Fibroblast of lung (primary cell): ENCODE measurements at regions not wholly inside any gene's neighbourhood (a gene's known extent, or its start where the extent isn't known, plus 50 kb on each side); places are given as distances from the start of the nearest gene placed in this dataset.

Source experiments
- DNase-seq, 2 donors: peaks; one replicate each; pipeline versions ENCODE4 v3.0.0 to v3.0.0-alpha.2; 2010; ENCODE audit warnings: low read depth in 2 of 2
- H2AFZ ChIP-seq: 2 replicates; pipeline ENCODE4 v1.5.1; 2012; ENCODE audit warnings: low read length, control low read depth, inconsistent platforms
- H3K27ac ChIP-seq: 2 replicates; pipeline ENCODE4 v1.5.1; 2011; ENCODE audit warnings: low read length, control low read depth; ENCODE audit not compliant: insufficient read depth
- H3K27me3 ChIP-seq: 2 replicates; pipeline ENCODE4 v1.5.1; 2011; ENCODE audit warnings: mild to moderate bottlenecking, low read length; ENCODE audit not compliant: control insufficient read depth, insufficient read depth
- H3K36me3 ChIP-seq: 2 replicates; pipeline ENCODE4 v1.5.1; 2011; ENCODE audit warnings: low read length; ENCODE audit not compliant: control insufficient read depth, insufficient read depth
- H3K4me1 ChIP-seq: 2 replicates; pipeline ENCODE4 v1.5.1; 2011; ENCODE audit warnings: low read length; ENCODE audit not compliant: control insufficient read depth, insufficient read depth; ENCODE audit errors: extremely low read depth
- H3K4me2 ChIP-seq: 2 replicates; pipeline ENCODE4 v1.5.1; 2011; ENCODE audit warnings: low read length, control low read depth; ENCODE audit not compliant: insufficient read depth; ENCODE audit errors: extremely low read depth
- H3K4me3 ChIP-seq, 4 experiments: fragments of 200-600 bp in 1 of 4; sonication (generic) in 1 of 4; replicated peaks in 1 of 4; 2 replicates each; pipeline ENCODE4 v1.5.1; 2011 to 2016; ENCODE audit warnings: low read length in 4 of 4, low read depth in 3 of 4, mild to moderate bottlenecking in 3 of 4, control low read depth in 2 of 4, inconsistent platforms in 1 of 4, mixed read lengths in 1 of 4; ENCODE audit not compliant: insufficient read depth in 1 of 4; ENCODE audit errors: control extremely low read depth in 1 of 4
- H3K79me2 ChIP-seq: 2 replicates; pipeline ENCODE4 v1.5.1; 2012; ENCODE audit warnings: mild to moderate bottlenecking, low read length, inconsistent platforms; ENCODE audit not compliant: control insufficient read depth, insufficient read depth
- H3K9ac ChIP-seq: 2 replicates; pipeline ENCODE4 v1.5.1; 2011; ENCODE audit warnings: mild to moderate bottlenecking, low read length, control low read depth; ENCODE audit not compliant: insufficient read depth
- H3K9me3 ChIP-seq: 2 replicates; pipeline ENCODE4 v1.5.1; 2012; ENCODE audit warnings: low read depth, low read length; ENCODE audit not compliant: control insufficient read depth, insufficient read depth
- H4K20me1 ChIP-seq: 2 replicates; pipeline ENCODE4 v1.5.1; 2011; ENCODE audit warnings: low read length; ENCODE audit not compliant: control insufficient read depth, insufficient read depth; ENCODE audit errors: extremely low read depth
- EZH2 ChIP-seq: IDR thresholded peaks from 2 replicates; pipeline ENCODE4 v1.5.1; 2012; ENCODE audit warnings: low read length, control low read depth, mild to moderate bottlenecking; ENCODE audit errors: missing control alignments
- TF ChIP-seq, protein P1 (sequence below), 2 donors: IDR thresholded peaks in 1 of 2; conservative IDR thresholded peaks in 1 of 2; 1 replicate in 1 of 2; 2 replicates in 1 of 2; pipeline ENCODE4 v1.5.1; 2011 to 2012; ENCODE audit warnings: low read length in 2 of 2, control low read depth in 1 of 2, inconsistent platforms in 1 of 2, low read depth in 1 of 2, mild to moderate bottlenecking in 1 of 2

GRCh38 chr3:175896655-175897054, 1037.5 kb downstream of the NAALADL2 start:
- DNase-seq, result no peak
- H3K79me2 ChIP-seq, result no peaks in the 10 kb centered on the region
- no peaks in the 10 kb centered on the region for H4K20me1 ChIP-seq
- H3K4me2 ChIP-seq, result no peak overlapping the region
- H3K27ac ChIP-seq, result no peak overlapping the region
- TF ChIP-seq EZH2, result no peak
- TF ChIP-seq, protein P1, sequence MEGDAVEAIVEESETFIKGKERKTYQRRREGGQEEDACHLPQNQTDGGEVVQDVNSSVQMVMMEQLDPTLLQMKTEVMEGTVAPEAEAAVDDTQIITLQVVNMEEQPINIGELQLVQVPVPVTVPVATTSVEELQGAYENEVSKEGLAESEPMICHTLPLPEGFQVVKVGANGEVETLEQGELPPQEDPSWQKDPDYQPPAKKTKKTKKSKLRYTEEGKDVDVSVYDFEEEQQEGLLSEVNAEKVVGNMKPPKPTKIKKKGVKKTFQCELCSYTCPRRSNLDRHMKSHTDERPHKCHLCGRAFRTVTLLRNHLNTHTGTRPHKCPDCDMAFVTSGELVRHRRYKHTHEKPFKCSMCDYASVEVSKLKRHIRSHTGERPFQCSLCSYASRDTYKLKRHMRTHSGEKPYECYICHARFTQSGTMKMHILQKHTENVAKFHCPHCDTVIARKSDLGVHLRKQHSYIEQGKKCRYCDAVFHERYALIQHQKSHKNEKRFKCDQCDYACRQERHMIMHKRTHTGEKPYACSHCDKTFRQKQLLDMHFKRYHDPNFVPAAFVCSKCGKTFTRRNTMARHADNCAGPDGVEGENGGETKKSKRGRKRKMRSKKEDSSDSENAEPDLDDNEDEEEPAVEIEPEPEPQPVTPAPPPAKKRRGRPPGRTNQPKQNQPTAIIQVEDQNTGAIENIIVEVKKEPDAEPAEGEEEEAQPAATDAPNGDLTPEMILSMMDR (conservative IDR thresholded peaks at IDR 0.05 in 1 of 2, IDR thresholded peaks at IDR 0.05 in 1 of 2; ENCODE audit: low read depth in 1 of 2, low read length in 2 of 2), result no peak
- no peaks in the 10 kb centered on the region for H3K27me3 ChIP-seq
- no peaks in the 10 kb centered on the region for H3K36me3 ChIP-seq
- no peaks in the 10 kb centered on the region for H3K9me3 ChIP-seq
- H3K4me3 ChIP-seq, result no peak overlapping the region
- H2AFZ ChIP-seq, result no peak overlapping the region
- H3K9ac ChIP-seq, result no peak overlapping the region
- H3K4me1 ChIP-seq, result no peaks in the 10 kb centered on the region

DNA sequence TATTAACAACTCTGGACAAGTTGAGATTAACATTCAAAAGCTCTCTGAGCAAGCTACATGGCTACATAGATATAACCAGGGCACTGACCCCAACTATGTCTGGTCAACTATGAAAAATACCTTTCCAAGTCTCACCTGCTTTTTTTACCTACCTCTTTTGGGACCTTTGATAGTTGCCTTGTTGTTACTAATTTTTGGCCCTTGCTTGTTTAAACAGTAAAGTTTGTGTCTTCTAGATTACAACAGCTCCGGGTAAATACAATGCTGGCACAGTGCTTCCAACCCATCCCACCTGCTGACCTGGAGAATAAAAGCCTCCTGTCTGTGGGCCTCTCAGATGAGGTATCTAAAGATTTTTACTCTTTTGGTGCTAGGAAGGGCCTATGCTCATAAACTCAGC, 1036.6 kb downstream of the NAALADL2 start:
- Histone ChIP-seq H3K4me3 (no peak overlapping the region), H3K79me2 (no peaks in the 10 kb centered on the region), H3K9me3 (no peaks in the 10 kb centered on the region), H3K36me3 (no peaks in the 10 kb centered on the region), H4K20me1 (no peaks in the 10 kb centered on the region), H3K9ac (no peak overlapping the region), H3K27ac (no peak overlapping the region), H2AFZ (no peak overlapping the region), H3K4me1 (no peaks in the 10 kb centered on the region), H3K4me2 (no peak overlapping the region), H3K27me3 (no peaks in the 10 kb centered on the region)
- TF ChIP-seq EZH2, result no peak
- TF ChIP-seq, protein P1 (conservative IDR thresholded peaks at IDR 0.05 in 1 of 2, IDR thresholded peaks at IDR 0.05 in 1 of 2; ENCODE audit: low read depth in 1 of 2, low read length in 2 of 2), result no peak
- DNase-seq, result no peak

GRCh38 chr3:175893566-175893965, 1034.4 kb downstream of the NAALADL2 start:
- Histone ChIP-seq H3K4me3 (no peak overlapping the region), H3K27ac (no peak overlapping the region), H3K36me3 (no peaks in the 10 kb centered on the region), H3K4me2 (no peak overlapping the region), H2AFZ (no peak overlapping the region), H3K9me3 (no peaks in the 10 kb centered on the region), H3K9ac (no peak overlapping the region), H3K27me3 (no peaks in the 10 kb centered on the region), H4K20me1 (no peaks in the 10 kb centered on the region), H3K4me1 (no peaks in the 10 kb centered on the region), H3K79me2 (no peaks in the 10 kb centered on the region)
- no peak for TF ChIP-seq EZH2
- TF ChIP-seq, protein P1 (conservative IDR thresholded peaks at IDR 0.05 in 1 of 2, IDR thresholded peaks at IDR 0.05 in 1 of 2; ENCODE audit: low read depth in 1 of 2, low read length in 2 of 2), result no peak
- DNase-seq, result no peak
